GM18861 (cell line): ENCODE measurements at regions not wholly inside any gene's neighbourhood (a gene's known extent, or its start where the extent isn't known, plus 50 kb on each side); places are given as distances from the start of the nearest gene placed in this dataset.
A peak's percentile ranks its signal among the peaks of the same experiment; 100 is the strongest.

Experiments used
- ATAC-seq: cut with Tn5 transposase; IDR thresholded peaks from one replicate; pipeline ENCODE4 v1.9.1; 2021; ENCODE audit not compliant: unreplicated experiment

GRCh38 chr1:191140038-191140437 is 662.4 kb upstream of the BRINP3 start:
- no peak for ATAC-seq

GRCh38 chr1:191142748-191143147 is 665.1 kb upstream of the BRINP3 start:
- ATAC-seq, result no peak

GRCh38 chr1:191145834-191146233 is 668.2 kb upstream of the BRINP3 start:
- ATAC-seq, result no peak

- ATAC-seq, result no peak
Measured at GRCh38 chr1:191151321-191151807, 673.7 kb upstream of the BRINP3 start.

GRCh38 chr1:191152776-191153175 is 675.1 kb upstream of the BRINP3 start:
- ATAC-seq, result no peak

GRCh38 chr1:191155178-191155577 is 677.5 kb upstream of the BRINP3 start:
- ATAC-seq, result no peak

GRCh38 chr1:191160837-191161236 is 683.2 kb upstream of the BRINP3 start:
- ATAC-seq, result no peak

GRCh38 chr1:191162762-191163161 is 685.1 kb upstream of the BRINP3 start:
- ATAC-seq, result no peak

- no peak for ATAC-seq
Measured at GRCh38 chr1:191163621-191164020, 686.0 kb upstream of the BRINP3 start.

GRCh38 chr1:191174298-191174697 is 696.6 kb upstream of the BRINP3 start:
- ATAC-seq, result peak; percentile 99

GRCh38 chr1:191176131-191176530 is 698.5 kb upstream of the BRINP3 start:
- ATAC-seq, result no peak

GRCh38 chr1:191206513-191207207 is 729.0 kb upstream of the BRINP3 start:
- peak; percentile 43 for ATAC-seq

GRCh38 chr1:191222206-191222605 is 744.5 kb upstream of the BRINP3 start:
- ATAC-seq, result no peak

GRCh38 chr1:191240925-191241324 is 763.3 kb upstream of the BRINP3 start:
- ATAC-seq, result no peak

GRCh38 chr1:191255354-191256054 is 777.8 kb upstream of the BRINP3 start:
- peak; percentile 60 for ATAC-seq

- ATAC-seq, result no peak
Measured at GRCh38 chr1:191256917-191257316, 779.3 kb upstream of the BRINP3 start.

GRCh38 chr1:191260056-191260455 is 782.4 kb upstream of the BRINP3 start:
- no peak for ATAC-seq

- ATAC-seq, result no peak
Measured at GRCh38 chr1:191261111-191261510, 783.4 kb upstream of the BRINP3 start.

GRCh38 chr1:191279266-191279800 is 801.7 kb upstream of the BRINP3 start:
- ATAC-seq, result no peak

- no peak for ATAC-seq
Measured at GRCh38 chr1:191284175-191284574, 806.5 kb upstream of the BRINP3 start.

- ATAC-seq, result no peak
Measured at GRCh38 chr1:191290441-191290840, 812.8 kb upstream of the BRINP3 start.

GRCh38 chr1:191305370-191305769 is 827.7 kb upstream of the BRINP3 start:
- ATAC-seq, result no peak
